BJ (cell line): ENCODE measurements at regions not wholly inside any gene's neighbourhood (a gene's known extent, or its start where the extent isn't known, plus 50 kb on each side); places are given as distances from the start of the nearest gene placed in this dataset.

ENCODE experiments used
- CTCF ChIA-PET: fragments of 350-600 bp; formaldehyde crosslinking; extraction: SDS; loops from one replicate; lab custom pipeline; 2021; ENCODE audit warnings: antibody characterized with exemption, inconsistent platforms; lab: Yijun Ruan, JAX
- POLR2A ChIA-PET: fragments of 300-600 bp; sonication (Branson Sonifier 250); formaldehyde crosslinking; extraction: SDS; loops from one replicate; lab custom pipeline; 2021; ENCODE audit warnings: antibody characterized with exemption; lab: Charles Lee
- DNase-seq: peaks from one replicate; pipeline ENCODE4 v3.0.0-alpha.2; 2011; ENCODE audit warnings: low read depth
- H3K27me3 ChIP-seq: 2 replicates; pipeline ENCODE4 v1.6.0; 2011; ENCODE audit warnings: low read length; ENCODE audit not compliant: control insufficient read depth, insufficient read depth
- H3K36me3 ChIP-seq: 2 replicates; pipeline ENCODE4 v1.5.1; 2011; ENCODE audit warnings: low read length; ENCODE audit not compliant: control insufficient read depth, insufficient read depth
- H3K4me3 ChIP-seq: 2 replicates; pipeline ENCODE4 v1.5.1; 2011; ENCODE audit warnings: low read depth, mild to moderate bottlenecking, control low read depth, low read length
- TF ChIP-seq, protein P1 (sequence below): IDR thresholded peaks from 2 replicates; pipeline ENCODE4 v1.5.1; 2011; ENCODE audit warnings: low read depth, mild to moderate bottlenecking, control low read depth, inconsistent platforms, low read length, moderate library complexity; ENCODE audit not compliant: insufficient read depth

DNA sequence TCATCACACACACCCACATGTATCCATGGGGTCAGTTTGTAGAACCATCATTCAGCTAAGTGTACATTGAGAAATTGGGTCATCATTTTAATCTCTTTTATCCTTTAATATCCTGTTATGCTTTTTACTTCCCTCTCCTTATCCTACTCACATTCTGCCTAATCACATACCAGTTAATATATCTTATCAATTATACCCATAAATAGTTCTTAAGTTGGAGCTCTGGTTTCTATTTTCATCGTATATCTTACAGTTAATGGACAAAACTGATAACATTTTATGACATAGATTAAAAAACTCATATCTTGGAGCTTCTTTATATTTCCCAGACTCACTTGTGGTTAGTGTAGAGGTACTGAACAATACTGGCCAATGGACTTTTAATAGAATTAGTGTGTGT is 729.5 kb upstream of the LCORL start:
- Histone ChIP-seq H3K27me3 (no peaks in the 10 kb centered on the region), H3K36me3 (no peaks in the 10 kb centered on the region), H3K4me3 (no peak overlapping the region)
- TF ChIP-seq, protein P1, sequence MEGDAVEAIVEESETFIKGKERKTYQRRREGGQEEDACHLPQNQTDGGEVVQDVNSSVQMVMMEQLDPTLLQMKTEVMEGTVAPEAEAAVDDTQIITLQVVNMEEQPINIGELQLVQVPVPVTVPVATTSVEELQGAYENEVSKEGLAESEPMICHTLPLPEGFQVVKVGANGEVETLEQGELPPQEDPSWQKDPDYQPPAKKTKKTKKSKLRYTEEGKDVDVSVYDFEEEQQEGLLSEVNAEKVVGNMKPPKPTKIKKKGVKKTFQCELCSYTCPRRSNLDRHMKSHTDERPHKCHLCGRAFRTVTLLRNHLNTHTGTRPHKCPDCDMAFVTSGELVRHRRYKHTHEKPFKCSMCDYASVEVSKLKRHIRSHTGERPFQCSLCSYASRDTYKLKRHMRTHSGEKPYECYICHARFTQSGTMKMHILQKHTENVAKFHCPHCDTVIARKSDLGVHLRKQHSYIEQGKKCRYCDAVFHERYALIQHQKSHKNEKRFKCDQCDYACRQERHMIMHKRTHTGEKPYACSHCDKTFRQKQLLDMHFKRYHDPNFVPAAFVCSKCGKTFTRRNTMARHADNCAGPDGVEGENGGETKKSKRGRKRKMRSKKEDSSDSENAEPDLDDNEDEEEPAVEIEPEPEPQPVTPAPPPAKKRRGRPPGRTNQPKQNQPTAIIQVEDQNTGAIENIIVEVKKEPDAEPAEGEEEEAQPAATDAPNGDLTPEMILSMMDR = no peak
- DNase-seq = no peak
- ChIA-PET POLR2A (no interaction called here), CTCF (no interaction called here)

DNA sequence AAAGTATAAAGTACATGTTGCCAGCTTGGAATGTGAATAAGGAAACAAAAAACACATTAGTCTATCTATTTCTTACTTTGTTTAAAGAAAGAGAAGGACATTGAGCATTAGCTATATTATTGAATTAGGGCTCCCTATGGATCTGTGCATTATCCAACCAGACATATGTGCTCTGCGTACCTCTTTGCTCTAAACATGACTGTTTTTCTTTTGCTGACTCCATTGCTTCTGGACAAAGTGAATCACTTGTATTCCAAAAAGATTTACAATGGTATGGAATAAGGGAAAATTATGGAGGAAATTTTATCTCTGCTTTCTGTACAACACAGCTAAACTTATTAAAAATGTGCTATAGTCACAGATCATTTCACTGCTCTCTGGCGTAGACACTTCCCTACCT is 727.8 kb upstream of the LCORL start:
- Histone ChIP-seq H3K27me3 (no peaks in the 10 kb centered on the region), H3K4me3 (no peak overlapping the region), H3K36me3 (no peaks in the 10 kb centered on the region)
- ChIA-PET POLR2A (no interaction called here), CTCF (no interaction called here)
- DNase-seq = no peak
- TF ChIP-seq, protein P1 = no peak

DNA sequence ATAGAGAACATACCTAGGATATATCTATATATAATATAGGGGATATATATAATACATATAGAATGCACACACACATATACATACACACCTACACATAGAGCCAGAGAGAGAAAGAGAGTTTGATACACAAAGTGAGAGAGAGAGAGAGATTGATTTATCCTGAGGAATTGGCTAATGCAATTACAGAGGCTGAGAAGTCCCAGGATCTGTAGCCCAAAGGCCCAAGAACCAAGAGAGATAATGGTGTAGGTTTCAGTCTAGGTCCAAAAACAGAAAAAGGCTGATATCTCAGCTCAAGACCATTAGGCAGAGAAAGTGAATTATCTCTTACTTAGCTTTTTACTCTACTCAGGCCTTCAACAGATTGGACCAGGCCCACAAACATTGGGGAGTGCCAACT is 715.0 kb upstream of the LCORL start:
- Histone ChIP-seq H3K4me3 (no peak overlapping the region), H3K36me3 (no peaks in the 10 kb centered on the region), H3K27me3 (no peaks in the 10 kb centered on the region)
- no peak for DNase-seq
- POLR2A ChIA-PET = no interaction called here
- CTCF ChIA-PET = no interaction called here
- TF ChIP-seq, protein P1 = no peak

DNA sequence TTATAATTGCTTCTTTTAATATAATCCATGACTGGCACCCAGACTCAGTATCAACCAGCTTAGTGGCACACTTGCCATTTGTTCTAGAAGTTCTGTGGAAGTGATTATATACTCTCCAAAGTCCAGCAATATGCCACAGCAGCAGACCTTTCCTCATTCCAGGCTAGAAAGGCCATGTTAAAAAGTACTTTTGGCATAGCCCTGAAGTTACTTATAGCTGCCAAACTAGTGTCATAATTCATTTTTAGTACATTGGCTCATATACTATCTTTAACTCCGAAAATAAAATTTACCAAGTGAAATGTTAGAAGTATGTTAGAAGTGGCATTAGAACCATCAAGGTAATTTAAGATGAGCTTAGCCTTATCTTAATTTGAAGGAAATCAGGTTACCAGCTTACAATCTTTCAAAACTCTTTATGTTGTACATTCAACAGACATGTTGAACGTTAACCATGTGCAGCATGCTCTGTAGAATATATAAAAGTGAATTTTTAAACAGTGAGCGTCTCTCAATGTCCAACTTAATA is 714.2 kb upstream of the LCORL start:
- ChIA-PET CTCF (interaction anchor here (1.6 kb wide), 1 partner anchor 25 kb away, joined by 3 read pairs; no protein-coding TSS in a partner anchor), POLR2A (no interaction called here)
- no peaks in the 10 kb centered on the region for H3K27me3 ChIP-seq
- H3K4me3 ChIP-seq = no peak overlapping the region
- H3K36me3 ChIP-seq = no peaks in the 10 kb centered on the region
- no peak for DNase-seq
- TF ChIP-seq, protein P1 = no peak

DNA sequence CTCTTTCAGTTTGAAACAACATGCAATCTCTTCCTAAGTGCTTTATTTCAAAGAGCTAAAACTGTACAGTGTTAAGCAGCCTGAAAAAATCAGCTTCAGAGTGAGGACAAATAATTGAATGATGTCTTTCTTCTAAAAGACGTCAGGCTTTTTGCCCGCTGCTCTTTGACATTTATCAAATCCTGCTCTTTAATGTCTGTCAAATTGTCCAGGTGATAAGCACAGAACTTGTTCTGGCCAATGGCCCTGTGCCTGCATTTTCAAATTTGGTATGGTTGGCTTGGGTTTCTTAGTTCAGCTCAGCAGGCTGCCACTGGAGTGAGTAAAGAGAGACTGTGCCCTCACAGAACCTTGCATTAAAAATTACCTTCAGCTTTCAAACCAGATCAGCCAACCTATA is 712.9 kb upstream of the LCORL start:
- DNase-seq = no peak
- TF ChIP-seq, protein P1 = no peak
- Histone ChIP-seq H3K4me3 (no peak overlapping the region), H3K27me3 (no peaks in the 10 kb centered on the region), H3K36me3 (no peaks in the 10 kb centered on the region)
- CTCF ChIA-PET = interaction anchor here (1.6 kb wide), 1 partner anchor 27 kb away, joined by 3 read pairs; no protein-coding TSS in a partner anchor
- POLR2A ChIA-PET = no interaction called here
